ENCODE measurements at regions not wholly inside any gene's neighbourhood (a gene's known extent, or its start where the extent isn't known, plus 50 kb on each side); places are given as distances from the start of the nearest gene placed in this dataset.

- DNase-seq (ENCODE audit: low read depth, low spot score) (no peak), FAIRE-seq (no peak)
- H3K4me3 ChIP-seq (replicated peaks in 1 of 3; ENCODE audit: insufficient read depth in 1 of 3, low read depth in 1 of 3, low read length in 3 of 3), result no peak overlapping the region
- no peaks in the 10 kb centered on the region for H3K27me3 ChIP-seq (ENCODE audit: control insufficient read depth in 2 of 2, insufficient read depth in 2 of 2, low read length in 2 of 2)
- dilution Hi-C loops (cut with MboI; ENCODE audit: extremely low pct_ligation_motif_present, low sequenced_read_pairs) (no loop called here), intact Hi-C loops (cut with micrococcal nuclease) (no loop called here)
- TF ChIP-seq POLR2A (IDR thresholded peaks at IDR 0.05; ENCODE audit: low read depth, low read length) (no peak), JUN (IDR thresholded peaks at IDR 0.05; ENCODE audit: borderline replicate concordance, insufficient read depth, insufficient read length, low read depth) (no peak), CTCF (IDR thresholded peaks at IDR 0.05; ENCODE audit: extremely low read depth in 1 of 2, insufficient read depth in 1 of 2, low read depth in 1 of 2, low read length in 2 of 2) (no peak), MYC (IDR thresholded peaks at IDR 0.05; ENCODE audit: low read depth, low read length) (no peak), POLR2AphosphoS5 (IDR thresholded peaks at IDR 0.05; ENCODE audit: insufficient read depth, low read depth, low read length) (no peak), GATA2 (IDR thresholded peaks at IDR 0.05; ENCODE audit: insufficient read depth, insufficient read length, low read depth, low read length) (no peak), EZH2 (IDR thresholded peaks at IDR 0.05; ENCODE audit: borderline replicate concordance, low read depth, low read length, severe bottlenecking) (no peak), FOS (IDR thresholded peaks at IDR 0.05; ENCODE audit: borderline replicate concordance, insufficient read depth, low read length) (no peak)
- TF ChIP-seq, protein P1, sequence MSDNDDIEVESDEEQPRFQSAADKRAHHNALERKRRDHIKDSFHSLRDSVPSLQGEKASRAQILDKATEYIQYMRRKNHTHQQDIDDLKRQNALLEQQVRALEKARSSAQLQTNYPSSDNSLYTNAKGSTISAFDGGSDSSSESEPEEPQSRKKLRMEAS (IDR thresholded peaks at IDR 0.05; ENCODE audit: insufficient read depth, insufficient read length), result no peak
- H2AFZ ChIP-seq (ENCODE audit: low read depth, low read length), result no peak overlapping the region
- H3K9ac ChIP-seq (replicated peaks; ENCODE audit: extremely low read depth, insufficient read depth, low read length), result no peak overlapping the region
- H3K4me1 ChIP-seq (ENCODE audit: control insufficient read depth, extremely low read depth, insufficient read depth, low read length), result no peaks in the 10 kb centered on the region
- BruUV-seq (replicated peaks), result no TSS peak
- H3K27ac ChIP-seq (ENCODE audit: insufficient read depth, low read depth, low read length), result no peak overlapping the region
- ChIA-PET CTCF (no interaction called here), POLR2A (no interaction called here)
- no peaks in the 10 kb centered on the region for H3K9me1 ChIP-seq (replicated peaks; ENCODE audit: control insufficient read depth, extremely low read depth, insufficient read depth, low read length)
- H3K9me3 ChIP-seq (replicated peaks; ENCODE audit: control insufficient read depth, insufficient read depth, low read length), result no peaks in the 10 kb centered on the region
- H3K36me3 ChIP-seq (ENCODE audit: control insufficient read depth in 2 of 2, extremely low read depth in 1 of 2, insufficient read depth in 2 of 2, low read length in 2 of 2), result no peaks in the 10 kb centered on the region
- no peak overlapping the region for H3K4me2 ChIP-seq (ENCODE audit: insufficient read depth, low read length)
- no peaks in the 10 kb centered on the region for H3K79me2 ChIP-seq (ENCODE audit: control insufficient read depth, insufficient read depth, low read length)
- no peaks in the 10 kb centered on the region for H4K20me1 ChIP-seq (replicated peaks; ENCODE audit: control insufficient read depth, extremely low read depth, insufficient read depth, low read length)
Observed at GRCh38 chr6:102950967-102951366, 1557.5 kb downstream of the GRIK2 start.

Measured in endothelial cell of umbilical vein (primary cell).